ENCODE measurements at regions not wholly inside any gene's neighbourhood (a gene's known extent, or its start where the extent isn't known, plus 50 kb on each side); places are given as distances from the start of the nearest gene placed in this dataset.

DNA sequence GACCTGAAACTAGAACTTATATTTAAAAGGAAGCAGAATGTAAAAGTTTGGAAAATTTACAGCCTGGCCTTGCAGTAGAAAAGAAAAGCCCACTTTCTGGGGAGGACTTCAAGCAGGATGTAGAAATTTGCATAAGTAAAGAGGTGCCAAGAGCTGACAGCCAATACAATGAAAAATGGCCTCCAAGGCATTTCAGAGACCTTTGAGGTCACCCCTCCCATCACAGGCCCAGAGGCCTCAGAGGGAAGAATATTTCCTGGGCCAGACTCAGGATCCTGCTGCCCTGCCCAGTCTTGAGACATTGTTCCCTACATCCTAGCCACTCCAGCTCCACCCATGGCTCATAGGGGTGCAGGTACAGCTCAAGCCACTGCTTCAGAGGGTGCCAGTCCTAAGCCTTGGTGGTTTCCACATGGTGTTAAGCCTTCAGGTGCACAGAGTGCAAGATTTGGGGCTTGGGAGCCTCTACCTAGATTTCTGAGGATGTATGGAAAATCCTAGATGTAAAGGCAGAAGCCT is 518.9 kb upstream of the INTU start:
- no peaks in the 10 kb centered on the region for H3K27me3 ChIP-seq (ENCODE audit: control insufficient read depth in 2 of 2, insufficient read depth in 1 of 2, low read length in 1 of 2)
- H3K4me1 ChIP-seq (ENCODE audit: control insufficient read depth in 2 of 2, insufficient read depth in 2 of 2, low read length in 2 of 2): no peaks in the 10 kb centered on the region
- no peak overlapping the region for H3K27ac ChIP-seq (ENCODE audit: low read depth in 1 of 2, low read length in 1 of 2)
- H3K36me3 ChIP-seq (ENCODE audit: control insufficient read depth in 2 of 2, insufficient read depth in 2 of 2, low read length in 1 of 2): no peaks in the 10 kb centered on the region
- H3K4me3 ChIP-seq (ENCODE audit: low read length in 2 of 2): no peak overlapping the region
- H3K9me3 ChIP-seq (ENCODE audit: control insufficient read depth in 2 of 2, insufficient read depth in 1 of 2, low read length in 1 of 2): peaks cover 0 to 8% of the 10 kb centered on the region in 2 donors
- no peak for DNase-seq (ENCODE audit: low read depth in 6 of 9, low spot score in 9 of 9)

DNA sequence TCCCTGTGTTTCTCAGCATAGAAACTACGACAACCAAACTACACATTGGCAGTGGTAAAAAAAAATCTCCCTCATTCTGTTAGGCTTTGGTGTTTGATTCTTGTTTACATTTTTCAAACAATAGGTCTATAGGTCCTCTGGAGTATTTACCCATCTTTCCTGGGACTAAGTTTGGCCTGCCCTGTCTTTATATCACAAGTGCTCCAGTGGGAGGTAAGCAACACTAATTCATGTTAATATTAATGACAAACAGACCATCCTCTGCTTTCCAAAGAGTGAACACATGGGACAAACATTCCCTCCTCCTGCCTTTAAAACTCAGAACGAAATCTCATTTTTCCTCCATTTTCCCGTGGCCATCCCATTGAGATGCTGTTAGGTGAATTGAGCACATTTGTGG is 514.1 kb upstream of the INTU start:
- H3K4me3 ChIP-seq (ENCODE audit: low read length in 2 of 2): no peak overlapping the region
- no peaks in the 10 kb centered on the region for H3K27me3 ChIP-seq (ENCODE audit: control insufficient read depth in 2 of 2, insufficient read depth in 1 of 2, low read length in 1 of 2)
- no peaks in the 10 kb centered on the region for H3K4me1 ChIP-seq (ENCODE audit: control insufficient read depth in 2 of 2, insufficient read depth in 2 of 2, low read length in 2 of 2)
- no peak overlapping the region for H3K27ac ChIP-seq (ENCODE audit: low read depth in 1 of 2, low read length in 1 of 2)
- DNase-seq (ENCODE audit: low read depth in 6 of 9, low spot score in 9 of 9): no peak
- H3K9me3 ChIP-seq (ENCODE audit: control insufficient read depth in 2 of 2, insufficient read depth in 1 of 2, low read length in 1 of 2): peaks cover 0 to 8% of the 10 kb centered on the region in 2 donors
- H3K36me3 ChIP-seq (ENCODE audit: control insufficient read depth in 2 of 2, insufficient read depth in 2 of 2, low read length in 1 of 2): no peaks in the 10 kb centered on the region
- 83% methylated on average over 3 of the region's 3 CpGs for WGBS

DNA sequence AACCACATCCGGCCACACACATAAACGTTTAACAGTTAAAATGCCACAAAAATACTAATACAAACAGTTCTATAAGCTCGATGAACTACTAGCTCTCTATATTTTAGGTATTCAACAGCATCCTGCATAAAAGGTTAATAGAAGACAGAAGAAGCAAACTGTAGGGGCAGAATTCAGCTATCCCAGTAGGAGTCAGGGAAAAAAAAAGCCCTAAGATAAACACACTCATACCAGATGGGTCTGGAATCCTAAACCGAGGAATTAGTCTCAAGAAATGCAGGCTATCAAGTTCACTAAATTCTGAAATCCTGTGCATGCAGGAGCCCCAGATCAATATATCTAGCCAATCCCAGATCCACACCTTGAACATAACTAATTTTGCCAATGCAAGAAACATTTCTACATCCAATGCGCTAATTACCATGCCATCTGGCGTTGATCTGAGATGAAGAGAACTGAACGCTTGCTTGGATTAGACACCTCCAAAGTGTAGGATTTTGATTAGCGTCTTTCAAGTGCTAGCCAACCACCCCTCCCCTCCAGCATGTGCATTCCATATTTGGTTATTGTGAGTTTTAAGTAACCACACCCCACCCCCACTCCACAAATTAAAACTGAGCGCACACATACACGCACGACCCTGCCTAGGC is 512.2 kb upstream of the INTU start:
- no peaks in the 10 kb centered on the region for H3K9me3 ChIP-seq (ENCODE audit: control insufficient read depth in 2 of 2, insufficient read depth in 1 of 2, low read length in 1 of 2)
- 87% methylated on average over 11 of the region's 11 CpGs for WGBS
- no peaks in the 10 kb centered on the region for H3K27me3 ChIP-seq (ENCODE audit: control insufficient read depth in 2 of 2, insufficient read depth in 1 of 2, low read length in 1 of 2)
- no peaks in the 10 kb centered on the region for H3K4me1 ChIP-seq (ENCODE audit: control insufficient read depth in 2 of 2, insufficient read depth in 2 of 2, low read length in 2 of 2)
- H3K36me3 ChIP-seq (ENCODE audit: control insufficient read depth in 2 of 2, insufficient read depth in 2 of 2, low read length in 1 of 2): no peaks in the 10 kb centered on the region
- no peak overlapping the region for H3K27ac ChIP-seq (ENCODE audit: low read depth in 1 of 2, low read length in 1 of 2)
- no peak for DNase-seq (ENCODE audit: low read depth in 6 of 9, low spot score in 9 of 9)
- H3K4me3 ChIP-seq (ENCODE audit: low read length in 2 of 2): no peak overlapping the region

DNA sequence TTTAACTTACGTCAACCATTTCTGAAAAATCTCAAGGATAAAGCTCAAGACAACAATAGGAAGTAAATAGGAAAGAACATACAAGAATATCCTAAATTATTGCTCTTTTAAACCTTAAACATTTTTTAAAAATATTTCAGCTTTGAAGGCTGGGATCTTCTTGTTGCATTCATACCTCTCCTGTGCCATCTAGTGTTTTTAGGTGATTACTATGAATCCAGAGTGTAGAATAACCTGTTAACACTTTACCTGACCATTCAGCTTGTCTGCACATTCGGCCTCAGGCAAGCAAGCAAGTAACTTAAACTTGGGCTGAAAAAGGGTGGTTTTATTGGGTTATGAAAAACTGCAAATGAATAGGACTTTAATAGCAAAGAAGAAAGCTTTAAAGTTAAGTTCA is 507.8 kb upstream of the INTU start:
- Histone ChIP-seq H3K4me1 (ENCODE audit: control insufficient read depth in 2 of 2, insufficient read depth in 2 of 2, low read length in 2 of 2) (no peaks in the 10 kb centered on the region), H3K27ac (ENCODE audit: low read depth in 1 of 2, low read length in 1 of 2) (no peak overlapping the region), H3K4me3 (ENCODE audit: low read length in 2 of 2) (no peak overlapping the region), H3K9me3 (ENCODE audit: control insufficient read depth in 2 of 2, insufficient read depth in 1 of 2, low read length in 1 of 2) (no peaks in the 10 kb centered on the region), H3K27me3 (ENCODE audit: control insufficient read depth in 2 of 2, insufficient read depth in 1 of 2, low read length in 1 of 2) (no peaks in the 10 kb centered on the region), H3K36me3 (ENCODE audit: control insufficient read depth in 2 of 2, insufficient read depth in 2 of 2, low read length in 1 of 2) (no peaks in the 10 kb centered on the region)
- 91% methylated on average over 2 of the region's 2 CpGs for WGBS
- DNase-seq (ENCODE audit: low read depth in 6 of 9, low spot score in 9 of 9): no peak

DNA sequence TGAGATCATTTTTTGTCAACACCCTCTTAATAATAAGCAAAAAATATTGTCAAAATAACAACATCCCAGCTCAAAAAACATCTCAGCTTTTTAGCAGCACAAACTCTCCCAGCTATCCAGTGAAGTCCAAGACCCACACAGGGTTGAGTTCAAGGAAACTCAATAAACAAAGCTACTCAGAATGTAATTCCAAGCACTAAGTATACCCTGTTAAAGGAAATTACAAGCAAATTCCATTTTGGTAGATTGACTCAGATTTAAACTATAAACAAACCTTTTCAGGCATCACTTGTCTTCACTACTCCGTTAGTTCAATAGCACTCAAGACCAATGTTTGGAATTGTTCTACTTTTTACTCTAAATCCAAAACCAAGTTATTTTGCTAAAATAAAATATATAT is 506.0 kb upstream of the INTU start:
- 94% methylated on average over 1 of the region's 1 CpG for WGBS
- no peaks in the 10 kb centered on the region for H3K9me3 ChIP-seq (ENCODE audit: control insufficient read depth in 2 of 2, insufficient read depth in 1 of 2, low read length in 1 of 2)
- no peak overlapping the region for H3K27ac ChIP-seq (ENCODE audit: low read depth in 1 of 2, low read length in 1 of 2)
- no peaks in the 10 kb centered on the region for H3K36me3 ChIP-seq (ENCODE audit: control insufficient read depth in 2 of 2, insufficient read depth in 2 of 2, low read length in 1 of 2)
- H3K27me3 ChIP-seq (ENCODE audit: control insufficient read depth in 2 of 2, insufficient read depth in 1 of 2, low read length in 1 of 2): no peaks in the 10 kb centered on the region
- no peaks in the 10 kb centered on the region for H3K4me1 ChIP-seq (ENCODE audit: control insufficient read depth in 2 of 2, insufficient read depth in 2 of 2, low read length in 2 of 2)
- no peak for DNase-seq (ENCODE audit: low read depth in 6 of 9, low spot score in 9 of 9)
- no peak overlapping the region for H3K4me3 ChIP-seq (ENCODE audit: low read length in 2 of 2)

DNA sequence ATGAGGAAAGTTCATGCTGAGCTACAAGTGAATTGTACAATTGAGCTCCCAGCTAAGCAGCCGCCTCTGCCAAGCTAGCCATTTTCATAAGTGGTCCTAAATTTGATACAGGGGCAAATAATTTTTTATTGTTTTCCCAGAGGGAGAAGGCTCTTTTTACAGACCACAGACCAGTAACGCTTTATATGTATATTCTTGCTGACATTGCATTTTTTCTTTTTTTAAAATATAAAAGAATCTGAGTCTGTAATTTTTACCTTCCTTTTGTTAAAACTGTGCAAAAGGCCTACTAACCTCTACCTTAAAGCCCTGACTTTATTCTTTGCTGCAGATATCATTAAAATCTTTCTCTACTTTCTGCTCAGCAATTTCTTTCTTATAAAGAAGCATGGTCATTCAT is 501.2 kb upstream of the INTU start:
- DNase-seq (ENCODE audit: low read depth in 6 of 9, low spot score in 9 of 9): no peak
- no peak overlapping the region for H3K4me3 ChIP-seq (ENCODE audit: low read length in 2 of 2)
- H3K36me3 ChIP-seq (ENCODE audit: control insufficient read depth in 2 of 2, insufficient read depth in 2 of 2, low read length in 1 of 2): no peaks in the 10 kb centered on the region
- no peaks in the 10 kb centered on the region for H3K27me3 ChIP-seq (ENCODE audit: control insufficient read depth in 2 of 2, insufficient read depth in 1 of 2, low read length in 1 of 2)
- H3K9me3 ChIP-seq (ENCODE audit: control insufficient read depth in 2 of 2, insufficient read depth in 1 of 2, low read length in 1 of 2): no peaks in the 10 kb centered on the region
- 98% methylated on average over 2 of the region's 2 CpGs for WGBS
- no peak overlapping the region for H3K27ac ChIP-seq (ENCODE audit: low read depth in 1 of 2, low read length in 1 of 2)
- H3K4me1 ChIP-seq (ENCODE audit: control insufficient read depth in 2 of 2, insufficient read depth in 2 of 2, low read length in 2 of 2): no peaks in the 10 kb centered on the region

DNA sequence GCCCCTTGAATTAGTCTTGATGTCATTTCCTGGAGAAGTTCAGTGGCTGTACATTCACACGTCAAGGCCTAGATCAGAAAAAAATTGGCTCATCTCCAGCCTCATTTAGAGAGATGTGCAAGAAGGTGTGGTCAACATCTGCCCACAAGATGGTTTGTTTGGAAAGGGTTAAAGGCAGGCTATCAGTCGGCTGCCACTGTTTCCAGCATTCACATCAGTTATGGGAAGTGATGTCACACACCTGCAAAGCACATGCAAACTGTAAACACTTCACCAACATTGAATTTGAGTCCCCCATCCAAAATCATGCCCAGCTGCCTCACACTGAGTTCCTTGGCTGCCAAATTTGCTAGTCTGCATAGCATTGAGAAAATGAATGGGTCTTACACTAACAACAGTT is 498.3 kb upstream of the INTU start:
- no peaks in the 10 kb centered on the region for H3K4me1 ChIP-seq (ENCODE audit: control insufficient read depth in 2 of 2, insufficient read depth in 2 of 2, low read length in 2 of 2)
- WGBS: 44% methylated on average over 2 of the region's 2 CpGs
- H3K9me3 ChIP-seq (ENCODE audit: control insufficient read depth in 2 of 2, insufficient read depth in 1 of 2, low read length in 1 of 2): no peaks in the 10 kb centered on the region
- no peak overlapping the region for H3K27ac ChIP-seq (ENCODE audit: low read depth in 1 of 2, low read length in 1 of 2)
- no peaks in the 10 kb centered on the region for H3K36me3 ChIP-seq (ENCODE audit: control insufficient read depth in 2 of 2, insufficient read depth in 2 of 2, low read length in 1 of 2)
- no peak for DNase-seq (ENCODE audit: low read depth in 6 of 9, low spot score in 9 of 9)
- H3K27me3 ChIP-seq (ENCODE audit: control insufficient read depth in 2 of 2, insufficient read depth in 1 of 2, low read length in 1 of 2): no peaks in the 10 kb centered on the region
- no peak overlapping the region for H3K4me3 ChIP-seq (ENCODE audit: low read length in 2 of 2)

DNA sequence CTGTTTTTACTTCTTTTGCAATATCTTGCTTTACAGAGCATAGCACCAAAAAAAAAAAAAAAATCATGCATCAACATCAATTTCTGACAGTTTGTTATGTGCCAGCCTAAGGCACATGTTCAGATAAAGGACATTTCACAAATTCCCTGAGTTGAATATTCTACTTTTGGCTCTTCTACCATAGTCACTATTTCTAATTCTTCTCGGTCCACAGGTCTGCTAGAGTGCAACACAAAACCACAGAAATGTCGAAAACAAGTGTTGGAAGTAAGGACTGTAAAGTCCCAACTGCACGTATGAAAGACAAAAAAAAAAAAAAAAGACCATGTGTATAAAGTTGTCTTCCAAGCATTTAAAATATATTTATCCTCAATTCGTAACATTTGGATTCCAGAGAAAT is 494.2 kb upstream of the INTU start:
- 91% methylated on average over 4 of the region's 4 CpGs for WGBS
- no peaks in the 10 kb centered on the region for H3K4me1 ChIP-seq (ENCODE audit: control insufficient read depth in 2 of 2, insufficient read depth in 2 of 2, low read length in 2 of 2)
- H3K27me3 ChIP-seq (ENCODE audit: control insufficient read depth in 2 of 2, insufficient read depth in 1 of 2, low read length in 1 of 2): no peaks in the 10 kb centered on the region
- no peaks in the 10 kb centered on the region for H3K36me3 ChIP-seq (ENCODE audit: control insufficient read depth in 2 of 2, insufficient read depth in 2 of 2, low read length in 1 of 2)
- no peak overlapping the region for H3K27ac ChIP-seq (ENCODE audit: low read depth in 1 of 2, low read length in 1 of 2)
- H3K4me3 ChIP-seq (ENCODE audit: low read length in 2 of 2): no peak overlapping the region
- H3K9me3 ChIP-seq (ENCODE audit: control insufficient read depth in 2 of 2, insufficient read depth in 1 of 2, low read length in 1 of 2): no peaks in the 10 kb centered on the region
- no peak for DNase-seq (ENCODE audit: low read depth in 6 of 9, low spot score in 9 of 9)

DNA sequence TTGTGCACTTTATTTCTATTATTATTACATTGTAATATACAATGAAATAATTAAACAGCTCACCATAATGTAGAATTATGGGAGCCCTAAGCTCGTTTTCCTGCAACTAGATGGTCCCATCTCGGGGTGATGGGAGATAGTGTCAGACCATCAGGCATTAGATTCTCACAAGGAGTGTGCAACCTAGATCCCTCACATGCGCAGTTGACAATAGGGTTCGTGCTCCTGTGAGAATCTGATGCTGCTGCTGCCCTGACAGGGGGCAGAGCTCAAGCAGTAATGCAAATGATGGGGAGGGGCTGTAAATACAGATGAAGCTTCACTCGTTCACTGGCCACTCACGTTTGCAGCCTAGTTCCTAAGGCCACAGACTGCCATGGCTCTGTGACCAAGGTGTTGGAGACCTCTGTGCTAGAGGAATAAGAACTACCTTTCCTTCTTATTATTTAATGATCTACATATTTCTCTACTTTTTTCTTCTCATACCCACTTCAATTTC is 492.9 kb upstream of the INTU start:
- no peak for DNase-seq (ENCODE audit: low read depth in 6 of 9, low spot score in 9 of 9)
- no peaks in the 10 kb centered on the region for H3K36me3 ChIP-seq (ENCODE audit: control insufficient read depth in 2 of 2, insufficient read depth in 2 of 2, low read length in 1 of 2)
- 85% methylated on average over 6 of the region's 6 CpGs for WGBS
- H3K27ac ChIP-seq (ENCODE audit: low read depth in 1 of 2, low read length in 1 of 2): no peak overlapping the region
- H3K4me3 ChIP-seq (ENCODE audit: low read length in 2 of 2): no peak overlapping the region
- no peaks in the 10 kb centered on the region for H3K9me3 ChIP-seq (ENCODE audit: control insufficient read depth in 2 of 2, insufficient read depth in 1 of 2, low read length in 1 of 2)
- no peaks in the 10 kb centered on the region for H3K27me3 ChIP-seq (ENCODE audit: control insufficient read depth in 2 of 2, insufficient read depth in 1 of 2, low read length in 1 of 2)
- H3K4me1 ChIP-seq (ENCODE audit: control insufficient read depth in 2 of 2, insufficient read depth in 2 of 2, low read length in 2 of 2): no peaks in the 10 kb centered on the region
